Endometrial microvascular endothelial cells (primary cell): ENCODE measurements at regions not wholly inside any gene's neighbourhood (a gene's known extent, or its start where the extent isn't known, plus 50 kb on each side); places are given as distances from the start of the nearest gene placed in this dataset.

Source experiments
- in situ Hi-C: cut with HindIII; loops from 2 replicates; pipeline ENCODE4 v1.10.0; 2017; ENCODE audit warnings: low sequenced_read_pairs, low pct_unique_long_range_greater_than_20kb; ENCODE audit errors: inconsistent ontology term

DNA sequence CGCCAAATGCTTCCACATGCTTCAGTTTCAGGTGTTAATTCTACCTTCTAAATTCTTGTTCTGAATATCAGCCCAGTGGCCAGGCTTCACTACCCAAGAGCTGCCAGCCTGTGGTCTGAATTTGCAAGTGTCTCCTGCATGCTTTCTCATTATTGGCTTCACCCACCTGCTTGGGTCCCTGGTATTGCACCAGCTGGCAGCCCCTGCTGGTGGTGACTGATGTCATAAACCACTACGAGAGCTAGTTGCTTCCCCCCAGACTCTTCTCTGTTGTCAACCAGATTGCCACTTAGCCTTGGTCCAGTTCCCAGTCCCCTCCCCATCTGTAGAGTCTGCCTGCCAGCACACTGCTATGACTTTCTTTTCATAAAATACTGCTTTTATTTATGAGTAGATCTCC is 197.7 kb upstream of the DUSP10 start:
- in situ Hi-C loops: no loop called here

DNA sequence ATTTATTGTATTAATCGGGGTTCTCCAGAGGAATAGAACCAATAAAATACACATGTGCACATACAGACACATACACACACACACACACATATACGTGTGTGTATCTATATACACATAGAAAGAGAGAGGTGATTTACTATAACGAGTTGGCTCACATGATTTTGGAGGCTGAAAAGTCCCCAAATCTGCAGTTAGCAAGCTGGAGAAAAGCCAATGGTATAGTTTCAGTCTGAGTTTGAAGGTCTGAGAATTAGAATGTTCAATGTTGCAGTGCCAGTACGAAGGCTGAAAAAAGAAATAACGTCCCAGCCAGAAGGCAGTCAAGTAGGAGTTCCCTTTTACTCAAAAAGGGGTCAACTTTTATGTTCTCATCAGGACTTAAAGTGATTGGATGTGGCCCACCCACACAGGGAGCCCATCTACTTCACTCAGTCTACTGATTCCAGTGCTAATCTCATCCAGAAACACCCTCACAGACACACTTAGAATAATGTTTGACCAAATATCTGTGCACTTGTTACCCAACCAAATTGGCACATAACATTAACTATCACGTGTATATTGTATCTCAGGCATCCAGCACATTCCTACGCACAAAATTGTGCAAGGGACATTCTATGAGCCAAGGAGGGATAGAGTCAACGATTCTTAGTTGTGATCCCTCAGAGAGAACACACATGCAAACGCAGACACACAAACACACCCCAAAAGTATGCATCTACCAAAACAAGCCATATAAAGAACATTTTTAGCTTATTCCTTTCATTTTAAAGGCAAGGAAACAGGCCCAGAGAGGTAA is 195.5 kb upstream of the DUSP10 start:
- in situ Hi-C loops: no loop called here

DNA sequence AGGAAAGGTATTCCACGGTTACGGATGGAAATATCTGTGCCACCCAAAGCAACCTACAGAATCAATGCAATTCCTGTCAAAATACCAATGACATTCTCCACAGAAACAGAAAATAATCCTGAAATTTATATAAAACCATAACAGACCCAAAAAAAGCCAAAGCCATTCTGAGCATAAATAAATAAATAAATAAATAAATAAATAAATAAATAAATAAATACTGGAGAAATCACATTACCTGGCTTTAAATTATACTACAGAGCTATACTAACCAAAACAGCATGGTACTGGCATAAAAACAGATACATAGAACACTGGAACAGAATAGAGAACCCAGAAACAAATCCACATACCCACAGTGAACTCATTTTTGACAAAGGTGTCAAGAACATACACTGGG is 191.9 kb upstream of the DUSP10 start:
- in situ Hi-C loops: no loop called here

DNA sequence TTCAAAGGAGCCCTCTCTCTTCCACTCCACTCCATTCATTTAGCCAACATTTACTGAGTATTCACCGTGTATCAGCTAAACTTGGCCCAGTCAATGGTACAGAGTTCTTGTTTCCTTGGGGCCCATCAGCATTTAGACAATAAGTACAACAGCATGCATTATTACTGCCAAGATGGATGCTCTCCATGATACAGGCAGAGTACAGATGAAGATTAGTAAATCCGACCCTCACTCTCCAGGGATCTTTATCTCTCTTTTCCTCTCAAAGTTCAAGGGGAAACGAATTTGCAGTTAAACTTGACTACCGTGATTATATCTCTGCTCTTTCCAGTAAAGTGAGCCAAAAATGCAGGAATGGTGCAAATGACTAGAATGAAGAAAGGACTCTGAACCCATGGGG is 184.6 kb upstream of the DUSP10 start:
- in situ Hi-C loops: no loop called here

DNA sequence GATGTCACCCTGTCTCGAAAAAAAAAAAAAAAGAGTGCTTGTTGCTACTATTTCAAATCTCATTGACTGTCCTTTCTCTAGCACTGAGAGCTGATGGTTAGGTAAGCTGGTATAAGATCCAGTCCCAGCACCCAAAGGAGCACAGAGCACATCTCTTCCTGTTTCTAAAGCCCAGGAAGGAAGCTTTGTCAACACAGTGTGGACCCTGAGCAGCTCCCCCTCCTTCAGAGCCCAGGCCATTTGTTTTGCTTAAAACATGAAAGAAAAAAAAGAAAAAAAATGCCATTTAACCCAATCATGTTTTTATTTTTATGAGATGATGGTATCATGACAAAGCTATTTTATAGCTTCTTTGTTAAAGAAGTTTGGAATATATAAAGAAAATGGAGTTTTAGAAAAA is 184.1 kb upstream of the DUSP10 start:
- in situ Hi-C loops: no loop called here

DNA sequence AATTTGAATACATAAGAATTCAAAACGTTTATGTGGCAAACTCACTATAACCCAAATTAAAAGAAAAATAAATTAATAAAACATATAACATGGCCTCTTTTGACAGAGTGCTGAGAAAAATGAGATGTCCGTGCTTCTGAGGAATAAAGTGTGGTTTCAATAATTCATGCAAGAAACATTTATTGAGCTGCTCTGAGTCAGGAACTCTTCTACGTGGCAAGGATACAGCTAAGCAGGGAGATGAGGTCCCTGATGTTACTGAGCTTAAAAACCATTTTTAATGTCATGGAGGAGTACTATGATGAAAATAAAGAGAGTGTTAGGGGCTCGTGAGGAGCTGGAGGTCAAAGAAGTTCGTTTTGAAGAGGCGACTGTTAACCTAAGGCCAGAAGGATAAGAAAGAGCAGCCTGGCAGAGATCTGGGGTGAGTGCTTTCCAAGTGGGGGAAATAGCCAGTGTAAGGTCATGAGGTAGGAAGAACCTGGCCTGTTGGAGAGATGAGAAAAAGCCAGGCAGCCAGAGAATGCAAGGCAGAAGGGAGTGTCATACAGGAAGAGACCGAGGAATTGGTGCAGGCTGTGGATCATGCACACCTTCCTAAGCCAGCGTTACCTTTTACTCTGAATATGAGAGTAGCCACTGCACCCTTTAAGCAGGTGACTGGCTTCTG is 182.2 kb upstream of the DUSP10 start:
- in situ Hi-C loops: no loop called here

DNA sequence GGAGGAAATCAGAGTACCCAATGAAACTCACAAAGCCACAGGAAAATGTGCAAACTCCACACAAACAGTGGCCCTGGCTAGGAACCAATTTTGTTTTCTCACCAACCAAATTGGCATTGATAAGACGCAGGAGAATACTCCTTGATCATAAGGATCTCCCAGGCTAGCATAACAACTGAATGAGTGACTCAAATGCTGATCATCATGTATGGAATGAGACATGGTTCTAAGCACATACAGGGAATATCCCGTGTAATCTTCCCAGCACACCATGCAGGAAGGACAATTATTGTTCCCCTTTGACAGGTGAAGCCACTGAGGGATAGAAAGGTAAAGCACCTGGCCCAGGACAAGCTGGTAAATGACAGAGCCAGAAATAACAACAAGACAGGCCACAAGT is 180.0 kb upstream of the DUSP10 start:
- in situ Hi-C loops: no loop called here

DNA sequence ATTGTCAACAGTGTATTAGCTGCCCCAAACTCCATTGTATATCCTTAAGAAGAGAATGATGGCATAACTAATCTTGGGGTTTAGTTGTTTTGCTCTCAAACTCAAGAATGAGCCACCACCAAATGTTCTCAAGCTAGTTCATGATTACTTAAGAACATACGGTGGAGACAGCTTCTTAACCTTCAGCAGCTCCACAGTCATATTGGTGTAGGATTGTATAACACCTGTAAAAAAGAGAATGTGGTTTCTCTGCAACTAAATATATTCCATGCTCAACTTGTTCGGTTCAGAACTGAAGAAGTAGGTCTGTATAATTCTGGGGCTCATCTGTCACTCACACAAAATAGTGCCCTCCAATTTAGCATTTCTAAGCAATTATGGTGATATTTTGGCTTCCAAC is 177.9 kb upstream of the DUSP10 start:
- in situ Hi-C loops: no loop called here

DNA sequence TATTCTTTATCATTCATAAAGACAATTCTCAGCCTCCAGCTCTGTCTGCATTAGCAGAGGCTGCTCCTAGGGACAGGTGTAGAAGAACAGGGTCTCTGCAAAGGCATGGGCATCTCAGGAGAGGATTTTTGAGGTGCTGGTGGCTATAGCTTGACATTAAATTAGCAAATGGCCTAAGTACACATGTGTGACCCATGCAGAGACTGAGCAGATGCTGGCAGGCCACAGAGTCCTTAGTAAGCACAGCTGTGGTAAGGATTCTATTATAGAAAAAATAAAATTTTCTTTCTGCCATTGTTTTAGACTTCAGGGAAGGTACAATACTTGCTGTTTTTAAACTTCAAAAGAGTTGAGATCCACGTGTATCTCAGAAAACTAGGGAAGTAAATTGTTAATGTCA is 177.5 kb upstream of the DUSP10 start:
- in situ Hi-C loops: no loop called here

DNA sequence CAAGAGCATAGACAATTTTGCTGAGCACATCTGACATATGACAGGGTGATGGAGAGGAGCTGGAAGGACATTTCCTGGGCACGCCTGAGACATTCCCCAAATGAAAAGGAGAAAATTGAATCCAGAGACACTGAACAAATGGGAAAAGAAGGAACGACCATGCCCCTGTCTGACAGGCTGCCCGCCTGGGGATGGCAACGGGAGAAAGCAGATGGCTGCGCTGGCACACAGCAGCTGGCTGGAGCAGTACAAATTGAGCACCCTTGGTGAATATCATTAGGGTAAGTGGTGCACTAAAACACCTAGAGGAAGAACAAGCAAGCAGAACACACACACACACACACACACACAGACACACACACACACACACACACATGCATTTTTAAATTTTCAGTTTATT is 174.3 kb upstream of the DUSP10 start:
- in situ Hi-C loops: no loop called here

DNA sequence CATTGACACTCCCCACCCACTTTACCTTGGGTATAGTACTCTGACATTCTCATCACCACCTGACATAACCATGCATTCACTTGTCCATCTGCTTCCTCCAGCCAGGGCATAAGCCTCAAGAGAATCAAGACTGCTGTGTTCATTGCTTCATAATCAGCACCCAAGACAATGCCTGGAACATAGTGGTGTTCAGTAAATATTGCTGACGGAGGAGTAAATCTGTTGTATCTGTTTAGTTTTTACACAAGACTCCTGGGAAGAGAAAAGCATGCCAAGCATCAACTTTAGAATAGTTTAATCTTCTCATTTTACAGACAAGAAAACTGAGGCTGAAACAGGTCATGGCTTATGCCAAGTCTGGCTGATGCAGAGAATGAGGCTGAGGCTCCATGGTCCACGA is 173.9 kb upstream of the DUSP10 start:
- in situ Hi-C loops: no loop called here

DNA sequence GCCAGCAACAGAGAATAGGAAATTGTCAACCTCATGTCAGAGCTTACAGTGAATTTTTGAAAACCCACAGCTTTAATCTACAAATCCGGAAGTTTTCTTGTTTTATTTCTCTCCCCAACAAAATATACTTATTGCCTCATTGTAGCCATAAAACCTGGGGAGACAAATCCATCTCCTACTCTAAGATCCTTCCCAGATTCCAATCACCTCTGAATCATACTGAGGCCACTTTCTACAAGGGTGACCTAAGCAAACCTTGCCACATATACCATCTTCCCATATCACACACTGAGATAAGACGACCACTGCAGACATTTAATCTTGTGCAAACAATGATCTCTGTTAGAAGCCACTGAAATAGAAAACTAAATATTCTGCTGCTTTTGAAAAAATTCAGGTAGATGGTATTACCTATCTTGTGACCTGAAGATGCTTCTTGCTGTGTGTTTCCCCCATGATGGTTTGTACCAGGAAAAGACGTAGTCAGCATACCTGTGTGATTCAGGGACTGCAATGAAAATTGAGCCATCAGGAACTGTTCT is 171.5 kb upstream of the DUSP10 start:
- in situ Hi-C loops: no loop called here

DNA sequence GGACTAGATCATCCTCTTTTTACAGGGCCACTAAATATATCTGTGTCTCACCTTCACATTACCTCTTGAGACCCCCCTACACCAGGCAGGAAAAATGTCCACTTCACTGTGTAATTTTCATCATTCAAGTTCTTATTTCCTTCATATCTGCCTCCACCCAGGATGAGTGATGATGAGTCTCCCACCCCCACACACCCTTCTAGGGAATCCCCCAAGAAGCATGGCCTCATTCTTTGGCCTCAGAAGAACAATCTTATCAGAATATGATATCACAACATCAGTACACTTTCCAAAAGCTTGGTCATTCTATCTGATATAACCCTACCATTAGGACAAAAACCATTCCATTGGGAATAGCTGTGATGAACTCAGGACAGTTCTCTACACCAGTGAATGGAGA is 170.3 kb upstream of the DUSP10 start:
- in situ Hi-C loops: no loop called here

DNA sequence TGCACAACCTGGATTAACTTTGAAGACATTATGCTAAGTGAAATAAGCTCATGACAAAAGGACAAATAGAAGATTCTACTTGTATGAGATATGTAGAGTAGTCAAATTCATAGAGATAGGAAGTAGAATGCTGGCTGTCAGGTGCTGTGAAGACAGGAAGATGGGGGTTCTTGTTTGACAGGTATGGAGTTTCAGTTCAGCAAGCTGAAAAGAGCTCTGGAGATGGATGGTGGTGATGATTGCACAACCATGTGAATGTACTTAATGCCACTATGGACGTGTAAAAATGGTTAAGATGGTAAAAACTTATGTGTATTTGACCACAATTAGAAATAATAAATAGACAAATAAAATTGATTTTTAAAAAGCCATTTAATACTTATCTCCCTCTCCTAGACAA is 169.8 kb upstream of the DUSP10 start:
- in situ Hi-C loops: no loop called here

DNA sequence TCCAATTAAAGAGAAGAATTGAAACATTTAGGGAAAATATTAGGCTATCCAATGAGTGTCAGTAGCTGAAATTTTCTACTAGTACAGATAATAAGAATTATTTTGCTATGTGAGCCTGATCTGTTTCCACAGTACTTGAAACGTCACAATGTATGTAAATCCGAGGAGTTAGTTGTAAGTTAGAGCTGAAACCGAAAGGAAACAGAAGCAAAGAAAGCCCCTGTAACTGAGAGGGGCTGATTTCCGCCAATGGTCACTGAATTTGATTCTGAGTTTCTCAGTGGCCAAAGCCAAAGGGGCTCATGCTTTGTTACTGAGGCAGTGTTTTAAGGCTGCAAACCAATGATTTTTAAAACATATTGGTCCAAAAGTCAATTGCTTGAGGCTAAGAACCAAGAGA is 168.3 kb upstream of the DUSP10 start:
- in situ Hi-C loops: no loop called here

DNA sequence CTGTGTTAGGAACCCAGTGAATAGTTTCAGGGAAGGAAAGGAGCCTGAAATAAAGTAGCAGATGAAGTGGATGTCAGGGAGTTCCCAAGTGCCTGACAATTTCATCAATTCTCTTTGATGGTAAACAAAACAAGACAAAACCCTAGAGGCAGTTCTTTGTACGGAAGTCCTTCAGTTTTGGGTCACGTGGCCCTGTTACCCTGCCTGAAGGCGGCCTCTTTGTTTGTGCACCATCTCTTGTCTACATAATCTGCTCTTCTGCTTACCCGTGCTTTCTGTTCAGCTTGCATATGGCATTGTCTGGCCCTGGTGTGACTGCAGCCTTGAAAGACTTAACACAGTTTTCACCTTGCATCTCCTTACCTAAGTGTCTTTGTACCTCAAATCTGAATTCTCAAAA is 166.7 kb upstream of the DUSP10 start:
- in situ Hi-C loops: no loop called here

DNA sequence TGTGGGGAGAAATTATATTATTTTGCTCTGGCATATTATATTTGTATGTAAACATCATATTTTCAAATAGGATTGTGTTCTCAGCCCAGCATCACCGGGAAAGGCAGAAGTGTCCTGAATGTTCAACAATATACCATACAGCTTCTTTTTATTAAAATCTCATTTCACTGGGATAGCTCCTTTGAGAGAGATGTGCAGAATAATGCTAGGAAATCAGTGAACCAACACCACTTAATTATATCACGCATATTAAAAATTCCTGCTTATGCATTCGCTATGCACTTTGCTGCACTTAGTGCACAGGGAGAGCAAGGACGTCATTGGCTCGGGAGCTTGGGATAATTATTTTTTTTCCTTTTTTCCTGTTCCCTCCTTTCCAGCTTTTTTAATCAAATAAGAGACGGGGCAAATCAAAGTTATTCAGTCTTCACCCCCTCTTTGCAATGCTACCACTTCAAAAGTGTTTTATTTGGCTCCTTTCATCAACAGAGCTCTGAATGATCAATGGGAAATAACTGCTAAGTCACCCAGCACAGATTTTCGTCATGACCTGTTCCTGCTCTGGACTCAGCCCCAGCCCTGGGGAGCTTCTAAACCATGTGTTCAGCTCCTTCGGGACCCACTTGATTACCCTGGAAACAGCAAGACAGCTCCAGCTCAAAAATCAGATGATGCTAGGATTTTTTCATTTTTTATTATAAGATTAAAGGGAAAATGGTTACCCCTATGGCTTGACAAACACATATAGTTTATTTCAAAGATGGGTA is 165.5 kb upstream of the DUSP10 start:
- in situ Hi-C loops: no loop called here

DNA sequence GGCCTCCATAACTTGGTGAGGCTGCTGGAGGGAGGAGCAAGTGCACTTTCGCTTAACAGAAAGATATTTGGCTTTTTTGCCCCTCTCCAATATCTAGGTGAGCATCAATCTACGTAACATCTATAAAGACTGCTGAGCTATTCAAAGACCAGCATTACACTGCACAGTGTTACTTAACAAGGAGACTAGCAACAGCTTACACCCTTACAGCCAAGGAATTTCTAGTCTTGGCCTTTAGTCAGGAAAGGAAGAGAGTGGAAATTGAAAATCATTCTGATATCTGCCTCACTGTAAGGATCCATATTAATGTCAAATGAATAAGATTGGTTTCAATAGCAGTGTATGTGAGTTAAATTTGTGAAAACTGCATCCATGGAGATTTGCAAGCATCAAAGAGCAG is 163.9 kb upstream of the DUSP10 start:
- in situ Hi-C loops: no loop called here

DNA sequence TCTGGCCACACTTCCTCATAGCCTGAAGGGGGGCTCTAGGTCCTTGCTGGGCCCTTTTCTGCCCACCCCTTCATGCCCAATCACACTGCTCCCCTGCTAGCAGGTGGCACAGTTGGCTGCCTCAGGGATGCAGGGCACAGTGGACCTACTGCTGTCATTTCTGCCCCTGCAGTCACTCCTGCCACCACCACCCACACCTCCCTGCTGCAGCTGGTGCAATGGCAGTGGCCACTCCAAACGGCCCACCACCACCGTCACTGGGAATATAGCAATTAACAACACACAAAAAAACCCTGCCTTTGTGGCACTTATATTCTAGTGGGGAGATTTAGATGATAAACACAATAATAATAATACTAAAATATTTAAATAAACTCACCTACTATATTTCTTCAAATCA is 162.4 kb upstream of the DUSP10 start:
- in situ Hi-C loops: no loop called here

DNA sequence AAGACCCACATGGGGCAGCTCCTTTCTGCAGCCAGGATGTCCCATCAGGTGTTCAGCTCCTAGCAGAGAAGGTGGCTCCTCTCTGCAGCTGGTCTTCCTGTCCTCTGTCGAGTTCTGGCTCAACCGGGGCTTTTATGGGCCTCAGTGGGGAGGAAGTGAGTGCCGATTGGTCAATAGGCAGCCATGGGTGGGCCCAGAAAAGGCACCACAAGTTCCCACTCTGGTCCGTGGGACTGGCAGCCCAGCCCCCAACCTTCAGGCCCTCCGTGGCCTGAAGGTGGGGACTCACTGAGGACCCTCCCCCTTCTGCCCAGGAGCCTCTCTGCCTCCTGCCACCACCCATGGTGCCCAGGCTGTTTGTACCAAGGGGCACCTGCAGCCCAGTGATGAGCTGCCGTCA is 161.7 kb upstream of the DUSP10 start:
- in situ Hi-C loops: no loop called here
